G401 (cell line): ENCODE measurements at regions not wholly inside any gene's neighbourhood (a gene's known extent, or its start where the extent isn't known, plus 50 kb on each side); places are given as distances from the start of the nearest gene placed in this dataset.
"Not testable (repeated sequence)": the region's sequence is repeated elsewhere in the genome, so short reads cannot be mapped to it uniquely, and the experiment has no call there.

Source experiments
- DNase-seq: peaks from one replicate; pipeline ENCODE4 v3.0.0-alpha.2; 2015; ENCODE audit warnings: low spot score
- in situ Hi-C: cut with HindIII; loops from 2 replicates; pipeline ENCODE4 v1.10.0; 2016; ENCODE audit warnings: low sequenced_read_pairs, mixed read lengths

DNA sequence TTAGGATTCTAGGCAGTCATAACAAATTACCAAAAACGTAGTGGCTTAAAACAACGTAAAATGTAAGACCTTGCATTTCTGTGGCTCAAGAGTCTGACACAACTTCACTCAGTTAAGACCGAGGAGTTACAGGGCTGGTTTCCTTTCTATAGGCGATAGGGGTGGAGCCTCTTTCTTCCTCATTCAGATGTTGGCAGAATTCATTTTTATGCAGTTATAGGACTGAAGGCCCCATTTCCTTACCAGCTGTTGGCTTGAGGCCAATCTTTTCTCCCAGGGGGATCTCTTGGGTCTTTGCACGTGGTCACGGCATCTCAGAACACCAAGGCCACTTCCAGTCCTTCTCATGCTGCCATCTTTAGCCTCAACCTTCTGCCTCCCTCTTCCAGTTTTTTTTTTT is 145.2 kb downstream of the KCNJ2 start:
- in situ Hi-C loops = no loop called here
- no peak for DNase-seq

DNA sequence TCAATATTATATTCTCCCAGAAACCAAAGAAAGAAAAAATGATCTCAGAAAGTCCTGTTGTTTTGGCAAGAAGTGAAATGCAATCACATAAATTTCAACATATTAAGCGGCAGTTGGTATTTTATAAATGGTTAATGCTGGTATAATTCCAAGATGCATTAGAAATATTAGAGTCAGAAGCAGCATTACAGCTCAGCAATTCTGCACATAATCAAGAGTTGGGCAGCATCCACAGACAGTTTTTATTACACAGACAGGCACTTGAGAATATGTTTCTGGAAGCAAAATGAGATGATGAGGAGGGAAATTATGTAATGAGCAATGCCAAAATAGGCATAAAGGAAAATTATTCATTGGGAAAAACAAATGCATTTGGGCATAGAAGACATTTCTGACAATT is 148.1 kb downstream of the KCNJ2 start:
- in situ Hi-C loops = no loop called here
- DNase-seq = no peak

DNA sequence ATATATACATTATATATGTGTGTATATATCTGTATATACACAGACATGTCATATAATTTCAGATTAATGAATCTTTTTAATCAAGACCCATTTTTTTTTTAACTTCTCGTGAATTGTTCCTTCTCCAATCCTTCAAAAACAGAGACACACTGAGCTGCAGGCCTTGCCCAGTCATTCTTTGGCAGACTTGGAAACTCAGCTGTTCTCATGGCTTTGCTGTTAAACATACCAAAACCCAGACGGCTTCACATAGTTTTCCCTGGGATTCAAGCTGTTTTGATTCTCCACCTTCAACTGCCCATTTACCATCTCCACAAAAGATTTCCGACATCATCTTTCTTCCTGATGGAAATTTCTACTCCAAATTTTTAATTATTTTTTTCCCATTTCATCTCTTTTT is 148.7 kb downstream of the KCNJ2 start:
- in situ Hi-C loops = no loop called here
- DNase-seq = no peak

GRCh38 chr17:70319516-70319915 is 150.2 kb downstream of the KCNJ2 start:
- in situ Hi-C loops = no loop called here
- no peak for DNase-seq

DNA sequence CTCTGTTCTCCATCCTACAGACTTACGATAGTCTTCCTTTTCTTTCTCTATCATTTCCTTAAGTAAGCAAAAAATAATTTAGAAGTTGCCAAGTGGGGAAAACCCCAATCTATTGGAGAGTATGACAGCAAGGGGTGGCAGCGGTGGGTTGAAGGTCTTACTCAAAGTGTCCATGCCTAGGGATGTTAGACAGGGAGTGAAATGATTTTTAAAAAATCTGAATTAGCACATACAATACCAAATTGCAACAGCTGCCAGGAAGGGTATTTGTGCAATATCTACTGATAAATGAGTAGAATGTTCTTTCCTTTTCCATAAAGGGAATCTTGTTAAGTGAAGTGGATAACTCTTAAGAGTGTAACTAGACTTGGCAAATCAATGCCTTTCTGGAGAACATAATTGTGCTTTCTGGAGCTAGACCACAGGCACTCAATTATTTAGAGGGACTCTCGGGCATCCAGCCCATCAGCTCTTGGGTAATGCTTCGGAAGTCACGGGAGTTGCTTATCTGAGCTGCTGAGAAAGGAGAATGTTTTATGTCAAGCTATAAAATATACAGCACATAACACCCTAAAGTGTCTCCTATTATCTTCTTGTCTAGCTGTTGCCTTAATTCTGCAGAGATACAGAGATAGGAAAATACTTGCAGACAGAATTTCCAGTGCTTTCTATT is 151.5 kb downstream of the KCNJ2 start:
- in situ Hi-C loops = no loop called here

GRCh38 chr17:70321352-70321751 is 152.0 kb downstream of the KCNJ2 start:
- in situ Hi-C loops = no loop called here

More for the DNA sequence above, 151.5 kb downstream of the KCNJ2 start:
- no peak for DNase-seq

GRCh38 chr17:70323269-70323668 is 153.9 kb downstream of the KCNJ2 start:
- no peak for DNase-seq
- in situ Hi-C loops = no loop called here

More at GRCh38 chr17:70321352-70321751, 152.0 kb downstream of the KCNJ2 start:
- no peak for DNase-seq

GRCh38 chr17:70324031-70324430 is 154.7 kb downstream of the KCNJ2 start:
- DNase-seq = no peak
- in situ Hi-C loops = no loop called here

DNA sequence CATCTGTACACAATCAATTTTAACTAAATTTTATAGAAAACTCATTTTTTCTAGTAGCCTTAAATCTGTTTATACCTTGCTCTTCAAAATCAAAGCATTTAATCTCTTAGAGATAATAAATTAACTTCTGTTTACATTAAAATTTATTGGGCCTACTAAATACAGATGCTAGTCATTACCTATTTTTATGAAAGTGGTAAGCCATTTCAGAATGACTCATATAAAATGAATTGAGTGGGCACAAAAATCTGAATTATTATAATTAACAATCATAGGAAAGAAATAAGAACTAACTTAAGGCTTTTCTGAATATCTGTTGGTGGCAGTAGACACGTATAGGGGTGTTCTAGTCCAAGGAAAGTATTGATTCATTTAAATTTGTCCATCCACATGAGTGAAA is 157.9 kb downstream of the KCNJ2 start:
- in situ Hi-C loops = no loop called here
- no peak for DNase-seq

DNA sequence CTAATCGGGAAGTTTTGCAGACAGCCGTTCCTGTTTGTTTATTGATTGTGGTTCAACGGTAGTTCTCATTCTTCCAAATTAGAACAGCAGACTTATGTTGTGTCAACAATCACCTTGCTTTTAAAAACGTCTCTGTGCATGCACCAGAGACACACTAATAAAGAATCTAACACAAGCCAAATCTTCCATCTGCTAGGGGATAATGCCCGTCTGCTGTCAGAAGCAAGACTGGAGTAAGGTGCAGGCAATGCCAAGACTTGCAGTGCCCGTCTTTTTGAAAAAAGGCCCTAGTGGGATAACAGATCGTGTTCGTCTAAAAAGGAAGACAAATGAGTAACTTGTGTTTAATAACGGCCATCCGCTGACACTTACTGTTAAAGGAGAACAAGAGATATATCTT is 158.4 kb downstream of the KCNJ2 start:
- peak; percentile 9 for DNase-seq
- in situ Hi-C loops = no loop called here

DNA sequence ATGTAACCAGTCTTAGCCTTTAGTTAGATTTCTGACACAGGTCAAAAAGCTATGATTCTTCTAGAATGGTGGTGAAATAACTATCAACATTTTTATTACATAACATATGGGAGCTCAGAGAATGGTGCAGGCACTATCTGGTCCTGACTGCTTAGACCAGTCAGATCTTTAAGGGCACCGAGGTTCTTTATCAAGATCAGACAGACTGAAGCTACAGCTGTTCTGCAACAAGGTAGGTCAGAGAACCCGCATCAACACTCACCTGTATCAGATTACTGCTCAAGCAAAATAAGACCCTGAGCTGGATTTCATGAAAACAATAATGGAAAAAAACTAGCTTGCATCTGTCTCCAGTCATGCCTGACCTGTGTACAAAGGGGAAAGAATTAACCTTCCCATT is 160.4 kb downstream of the KCNJ2 start:
- no peak for DNase-seq
- in situ Hi-C loops = no loop called here

GRCh38 chr17:70331066-70331465 is 161.7 kb downstream of the KCNJ2 start:
- in situ Hi-C loops = not testable (repeated sequence)

DNA sequence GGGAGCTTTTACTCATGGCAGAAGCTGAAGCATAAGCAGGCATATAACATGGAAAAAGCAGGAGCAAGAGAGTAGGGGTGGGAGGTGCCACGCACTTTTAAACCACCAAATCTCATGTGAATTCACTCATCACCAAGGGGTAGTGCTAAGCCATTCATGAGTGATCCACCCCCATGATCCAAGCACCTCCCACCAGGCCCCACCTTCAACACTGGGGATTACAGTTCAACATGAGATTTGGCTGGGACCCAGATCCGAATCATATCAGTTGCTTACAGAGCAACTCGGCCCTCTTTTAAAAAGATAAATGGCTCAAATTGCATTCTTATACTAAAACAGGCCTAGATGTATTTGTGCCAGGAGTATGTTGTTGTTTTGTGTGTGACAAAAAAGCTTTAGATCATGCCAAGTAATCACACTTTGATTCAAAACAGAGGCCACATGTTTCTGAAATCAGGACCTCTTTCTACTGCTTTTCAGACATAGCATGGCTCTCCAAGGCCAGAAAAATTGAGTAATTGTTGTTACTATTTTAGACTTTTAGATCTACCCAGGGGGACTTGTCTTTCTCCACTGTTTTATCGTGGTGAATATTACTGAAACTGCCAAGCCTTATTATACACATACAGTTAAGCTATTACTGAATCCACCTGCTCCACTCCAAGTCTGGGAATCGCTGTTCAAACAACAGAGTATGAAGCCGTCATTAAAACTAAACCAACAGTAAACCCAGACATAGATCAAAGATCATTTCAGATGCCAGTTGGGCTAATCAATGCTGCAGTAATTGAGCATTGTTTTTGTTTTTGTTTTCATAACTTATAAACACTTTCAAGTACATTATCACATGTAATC is 163.3 kb downstream of the KCNJ2 start:
- DNase-seq = no peak
- in situ Hi-C loops = no loop called here

More at GRCh38 chr17:70331066-70331465, 161.7 kb downstream of the KCNJ2 start:
- DNase-seq = not testable (repeated sequence)

DNA sequence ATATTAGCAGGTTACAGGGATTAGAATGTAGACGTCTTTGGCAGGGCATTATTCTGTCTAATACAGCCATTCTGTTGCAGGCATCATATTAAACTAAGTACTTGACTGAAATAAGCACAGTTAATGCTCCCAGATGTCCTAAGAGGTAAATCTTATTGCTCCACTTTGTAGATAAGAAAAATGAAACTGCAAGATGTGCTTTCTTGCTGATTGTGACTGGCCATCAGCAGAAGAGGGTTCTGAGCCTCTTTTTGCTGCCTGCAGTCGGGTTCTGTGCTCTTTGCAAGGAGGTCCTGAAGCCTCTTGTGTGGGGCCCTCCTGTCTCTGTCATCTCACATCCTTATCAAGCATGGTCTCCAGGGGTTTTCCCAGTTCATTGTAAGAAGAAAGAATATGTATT is 167.1 kb downstream of the KCNJ2 start:
- DNase-seq = no peak
- in situ Hi-C loops = no loop called here

DNA sequence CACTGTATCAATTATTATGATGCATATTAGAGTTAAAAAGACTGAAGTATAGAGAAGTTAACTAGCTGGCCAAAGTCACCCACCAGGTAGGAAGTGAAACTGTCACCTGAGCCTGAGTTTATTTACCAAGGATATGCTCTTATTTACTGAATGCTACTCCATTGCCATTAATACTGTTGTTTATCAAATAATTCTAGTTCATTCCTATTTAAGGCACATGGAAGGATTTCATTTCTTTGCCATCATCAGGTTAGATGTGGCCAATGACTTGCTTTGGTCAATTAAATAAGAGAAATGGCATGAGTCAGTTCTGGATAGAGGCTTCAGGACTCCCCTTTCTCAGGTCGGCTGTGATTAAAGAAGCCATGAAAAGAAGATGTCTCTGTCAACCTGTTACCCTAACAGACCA is 169.6 kb downstream of the KCNJ2 start:
- no peak for DNase-seq
- in situ Hi-C loops = no loop called here

- no peak for DNase-seq
- in situ Hi-C loops = no loop called here
These were observed 173.8 kb downstream of the KCNJ2 start for GRCh38 chr17:70343114-70343513.

DNA sequence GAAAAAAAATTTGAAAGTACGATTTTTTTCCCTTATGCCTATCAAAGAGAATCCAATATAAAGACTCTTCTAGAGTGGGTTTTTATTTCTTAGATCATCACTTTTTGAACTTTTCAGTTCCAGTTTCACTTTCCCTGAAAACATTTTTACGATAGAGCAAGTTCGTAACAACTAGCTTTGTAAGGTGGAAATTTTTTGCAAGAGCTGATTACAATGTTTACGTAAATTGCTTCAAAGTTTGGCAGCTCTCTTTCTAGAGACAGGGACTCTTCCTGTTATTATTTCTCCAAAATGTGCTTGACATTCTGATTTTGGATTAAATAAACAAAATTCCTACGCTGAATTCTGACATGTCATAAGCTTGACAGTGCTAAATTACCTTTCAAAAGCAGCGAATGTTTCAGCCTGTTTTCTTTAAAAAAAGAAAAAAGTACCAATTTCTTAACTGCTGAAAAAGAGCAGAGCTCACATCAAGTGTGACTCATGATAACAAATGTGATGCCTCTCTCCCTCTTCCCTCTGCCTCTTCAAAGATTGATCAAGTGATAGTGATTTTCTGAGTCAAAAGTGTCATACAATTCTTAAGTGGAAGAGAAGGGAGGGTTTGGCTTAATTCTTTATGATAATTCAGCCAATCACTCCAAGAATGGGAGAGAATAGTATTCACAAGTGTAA is 175.2 kb downstream of the KCNJ2 start:
- no peak for DNase-seq
- in situ Hi-C loops = no loop called here

DNA sequence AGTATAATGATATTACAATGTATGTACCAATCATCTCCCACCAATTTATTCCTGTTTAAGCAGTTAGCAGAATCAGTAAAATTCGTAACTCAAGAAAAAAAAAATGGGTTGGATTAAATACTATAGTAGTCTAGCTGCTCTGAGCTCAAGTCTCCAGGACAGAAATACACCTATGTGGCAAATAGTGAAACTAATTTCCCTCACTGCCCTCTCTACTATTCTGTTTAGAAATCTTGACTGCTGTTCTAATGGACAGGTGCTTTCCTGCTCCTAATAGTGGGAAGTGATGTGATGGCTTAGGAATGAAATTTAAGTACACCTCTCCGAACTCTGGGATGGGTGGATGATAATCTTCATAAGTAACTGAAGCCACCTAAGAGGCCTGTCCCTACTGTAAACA is 175.7 kb downstream of the KCNJ2 start:
- DNase-seq = no peak
- in situ Hi-C loops = no loop called here

DNA sequence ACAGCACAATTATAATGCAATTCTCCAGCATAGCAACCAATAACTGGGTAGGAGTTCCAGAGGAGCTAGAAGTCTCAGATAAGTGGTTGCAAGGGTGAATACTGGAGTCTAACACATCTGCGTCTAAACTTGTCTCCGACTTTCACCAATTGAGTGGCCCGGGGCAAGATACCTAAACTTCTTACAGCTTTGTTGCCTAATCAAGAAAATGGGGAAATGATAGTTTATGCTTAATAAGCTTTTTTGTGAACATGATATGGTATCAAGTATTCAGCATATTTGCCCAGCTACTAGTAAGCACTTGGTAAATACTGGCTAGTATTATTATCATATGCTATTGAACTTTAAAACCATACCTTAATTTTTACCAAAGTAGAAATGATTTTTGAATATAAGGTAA is 183.5 kb downstream of the KCNJ2 start:
- DNase-seq = no peak
- in situ Hi-C loops = no loop called here

DNA sequence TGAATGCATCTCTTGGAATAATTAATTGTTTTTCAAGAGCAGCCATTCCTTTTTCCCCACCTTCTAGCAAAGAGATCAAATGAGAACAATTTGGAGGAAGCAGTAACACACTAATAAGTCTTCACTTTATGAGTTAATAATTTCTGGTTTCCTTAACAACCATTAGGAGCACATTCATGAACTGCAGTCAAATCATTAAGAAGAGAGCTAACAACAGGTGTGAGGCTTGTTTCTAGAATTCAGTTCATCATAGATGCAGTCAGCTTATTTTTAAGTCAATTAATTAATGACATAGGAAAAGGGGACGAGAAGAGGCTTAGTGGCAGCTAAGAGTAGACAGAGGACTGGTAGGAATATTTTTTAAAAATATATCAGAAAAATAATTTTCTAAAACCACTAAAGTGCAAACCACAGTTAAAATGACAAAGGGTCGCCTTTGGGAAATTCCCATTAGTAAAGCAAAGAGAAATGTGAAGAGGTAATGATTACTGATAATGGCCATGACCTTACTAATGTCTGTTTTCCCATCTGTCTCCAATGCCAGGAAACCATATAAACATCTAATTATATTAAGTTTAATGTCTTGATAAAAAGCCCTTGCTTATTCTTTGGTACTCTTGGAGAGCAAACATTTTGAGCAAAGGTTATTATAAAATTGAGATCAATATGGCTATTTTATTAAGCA is 184.2 kb downstream of the KCNJ2 start:
- in situ Hi-C loops = no loop called here
- no peak for DNase-seq
